H1 (cell line): ENCODE measurements at regions not wholly inside any gene's neighbourhood (a gene's known extent, or its start where the extent isn't known, plus 50 kb on each side); places are given as distances from the start of the nearest gene placed in this dataset.

Experiments
- EZH2 ChIP-seq: fragments of 200-600 bp; sonication (generic); IDR thresholded peaks from 2 replicates; pipeline ENCODE4 v1.7.1; 2012; ENCODE audit warnings: low read depth, mild to moderate bottlenecking, moderate library complexity, low read length, inconsistent platforms; ENCODE audit not compliant: severe bottlenecking
- HDAC6 ChIP-seq: IDR thresholded peaks from one replicate; pipeline ENCODE4 v1.7.1; 2012; ENCODE audit warnings: low read depth, mild to moderate bottlenecking, inconsistent platforms, low read length, moderate library complexity
- TF ChIP-seq, protein P1 (sequence below), 3 experiments: IDR thresholded peaks; 1 replicate in 2 of 3; 2 replicates in 1 of 3; pipeline versions ENCODE4 v1.5.1 to v1.6.1; 2011; ENCODE audit warnings: low read length in 3 of 3, mild to moderate bottlenecking in 3 of 3, inconsistent platforms in 2 of 3, low read depth in 1 of 3, moderate library complexity in 1 of 3; ENCODE audit not compliant: insufficient read depth in 1 of 3; ENCODE audit errors: control extremely low read depth in 1 of 3
- TF ChIP-seq, protein P2 (sequence below): IDR thresholded peaks from 2 replicates; pipeline ENCODE4 v1.6.1; 2012; ENCODE audit warnings: inconsistent platforms

DNA sequence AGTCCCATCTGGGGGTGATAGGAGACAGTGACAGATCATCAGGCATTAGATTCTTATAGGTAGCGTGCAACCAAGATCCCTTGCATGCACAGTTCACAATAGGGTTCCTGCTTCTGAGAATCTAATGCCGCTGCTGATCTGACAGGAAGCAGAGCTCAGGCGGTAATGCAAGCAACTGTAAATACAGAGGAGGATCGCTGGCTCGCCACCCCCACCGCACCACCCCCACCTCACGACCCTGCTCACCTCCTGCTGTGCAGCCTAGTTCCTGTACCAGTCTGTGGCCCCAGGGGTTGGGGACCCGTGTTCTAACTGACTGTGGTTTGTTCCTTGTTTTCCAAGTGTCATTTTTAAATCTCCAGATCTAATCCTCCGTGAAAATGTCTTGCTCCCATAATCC lies 89.0 kb upstream of the MAPK10 start (continued):
- TF ChIP-seq, protein P1, sequence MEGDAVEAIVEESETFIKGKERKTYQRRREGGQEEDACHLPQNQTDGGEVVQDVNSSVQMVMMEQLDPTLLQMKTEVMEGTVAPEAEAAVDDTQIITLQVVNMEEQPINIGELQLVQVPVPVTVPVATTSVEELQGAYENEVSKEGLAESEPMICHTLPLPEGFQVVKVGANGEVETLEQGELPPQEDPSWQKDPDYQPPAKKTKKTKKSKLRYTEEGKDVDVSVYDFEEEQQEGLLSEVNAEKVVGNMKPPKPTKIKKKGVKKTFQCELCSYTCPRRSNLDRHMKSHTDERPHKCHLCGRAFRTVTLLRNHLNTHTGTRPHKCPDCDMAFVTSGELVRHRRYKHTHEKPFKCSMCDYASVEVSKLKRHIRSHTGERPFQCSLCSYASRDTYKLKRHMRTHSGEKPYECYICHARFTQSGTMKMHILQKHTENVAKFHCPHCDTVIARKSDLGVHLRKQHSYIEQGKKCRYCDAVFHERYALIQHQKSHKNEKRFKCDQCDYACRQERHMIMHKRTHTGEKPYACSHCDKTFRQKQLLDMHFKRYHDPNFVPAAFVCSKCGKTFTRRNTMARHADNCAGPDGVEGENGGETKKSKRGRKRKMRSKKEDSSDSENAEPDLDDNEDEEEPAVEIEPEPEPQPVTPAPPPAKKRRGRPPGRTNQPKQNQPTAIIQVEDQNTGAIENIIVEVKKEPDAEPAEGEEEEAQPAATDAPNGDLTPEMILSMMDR (IDR thresholded peaks at IDR 0.05; ENCODE audit: control extremely low read depth in 1 of 3, insufficient read depth in 1 of 3, low read depth in 1 of 3, low read length in 3 of 3): no peak
- TF ChIP-seq, protein P2, sequence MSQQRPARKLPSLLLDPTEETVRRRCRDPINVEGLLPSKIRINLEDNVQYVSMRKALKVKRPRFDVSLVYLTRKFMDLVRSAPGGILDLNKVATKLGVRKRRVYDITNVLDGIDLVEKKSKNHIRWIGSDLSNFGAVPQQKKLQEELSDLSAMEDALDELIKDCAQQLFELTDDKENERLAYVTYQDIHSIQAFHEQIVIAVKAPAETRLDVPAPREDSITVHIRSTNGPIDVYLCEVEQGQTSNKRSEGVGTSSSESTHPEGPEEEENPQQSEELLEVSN: no peak
- TF ChIP-seq EZH2: no peak
- no peak for TF ChIP-seq HDAC6
